Uterus (tissue), 2 donors: ENCODE measurements at regions not wholly inside any gene's neighbourhood (a gene's known extent, or its start where the extent isn't known, plus 50 kb on each side); places are given as distances from the start of the nearest gene placed in this dataset.

Source experiments
- CTCF ChIP-seq, 4 experiments: fragments of 200-600 bp in 2 of 4; fragments of 450-650 bp in 2 of 4; sonication (generic) in 2 of 4; IDR thresholded peaks; one replicate each; pipeline ENCODE4 v1.5.1; 2016 to 2019; ENCODE audit warnings: antibody characterized with exemption in 4 of 4, mild to moderate bottlenecking in 2 of 4, moderate library complexity in 1 of 4
- POLR2A ChIP-seq, 2 donors: fragments of 450-650 bp; IDR thresholded peaks; one replicate each; pipeline ENCODE4 v1.6.1; 2016; ENCODE audit warnings: antibody characterized with exemption in 2 of 2, mild to moderate bottlenecking in 1 of 2, moderate library complexity in 1 of 2

- TF ChIP-seq CTCF (IDR thresholded peaks at IDR 0.05) (no peak), POLR2A (IDR thresholded peaks at IDR 0.05) (no peak)
Measured at GRCh38 chr1:239560921-239561320, 174.6 kb downstream of the CHRM3 start.
